ENCODE measurements at regions not wholly inside any gene's neighbourhood (a gene's known extent, or its start where the extent isn't known, plus 50 kb on each side); places are given as distances from the start of the nearest gene placed in this dataset.
A peak's percentile ranks its signal among the peaks of the same experiment; 100 is the strongest.

DNA sequence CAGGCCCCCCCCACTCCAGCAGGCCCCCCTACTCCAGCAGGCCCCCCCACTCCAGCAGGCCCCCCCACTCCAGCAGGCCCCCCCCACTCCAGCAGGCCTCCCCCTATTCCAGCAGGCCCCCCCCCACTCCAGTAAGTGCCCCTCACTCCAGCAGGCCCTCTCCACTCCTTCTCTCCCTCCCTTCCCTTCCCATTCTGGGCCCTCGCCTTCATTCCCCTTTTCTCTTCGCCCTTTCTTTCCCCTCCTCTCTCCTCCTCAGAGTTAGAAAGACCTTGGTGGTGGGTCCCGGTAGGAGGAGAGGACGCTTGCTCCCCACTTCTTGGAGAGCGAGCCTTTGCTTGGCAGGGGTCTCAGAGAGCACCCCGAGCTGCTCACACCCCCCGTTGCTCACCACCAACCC, 177.0 kb upstream of the TNRC6C start:
- DNase-seq (peak in 1 of 5 donors; percentile 15), ATAC-seq (no peak)
- 82 to 92% (median 89%) methylated on average over 7 of the region's 7 CpGs for WGBS, 4 donors
- Histone ChIP-seq H3K36me3 (no peaks in the 10 kb centered on the region), H3K27ac (no peak overlapping the region), H3K4me1 (peaks cover 0 to 29% (median 21%) of the 10 kb centered on the region in 12 donors), H3K4me3 (no peak overlapping the region), H3K27me3 (no peaks in the 10 kb centered on the region), H3K9me3 (no peaks in the 10 kb centered on the region)
- TF ChIP-seq POLR2A (IDR thresholded peaks at IDR 0.05) = no peak
- TF ChIP-seq, protein P1, sequence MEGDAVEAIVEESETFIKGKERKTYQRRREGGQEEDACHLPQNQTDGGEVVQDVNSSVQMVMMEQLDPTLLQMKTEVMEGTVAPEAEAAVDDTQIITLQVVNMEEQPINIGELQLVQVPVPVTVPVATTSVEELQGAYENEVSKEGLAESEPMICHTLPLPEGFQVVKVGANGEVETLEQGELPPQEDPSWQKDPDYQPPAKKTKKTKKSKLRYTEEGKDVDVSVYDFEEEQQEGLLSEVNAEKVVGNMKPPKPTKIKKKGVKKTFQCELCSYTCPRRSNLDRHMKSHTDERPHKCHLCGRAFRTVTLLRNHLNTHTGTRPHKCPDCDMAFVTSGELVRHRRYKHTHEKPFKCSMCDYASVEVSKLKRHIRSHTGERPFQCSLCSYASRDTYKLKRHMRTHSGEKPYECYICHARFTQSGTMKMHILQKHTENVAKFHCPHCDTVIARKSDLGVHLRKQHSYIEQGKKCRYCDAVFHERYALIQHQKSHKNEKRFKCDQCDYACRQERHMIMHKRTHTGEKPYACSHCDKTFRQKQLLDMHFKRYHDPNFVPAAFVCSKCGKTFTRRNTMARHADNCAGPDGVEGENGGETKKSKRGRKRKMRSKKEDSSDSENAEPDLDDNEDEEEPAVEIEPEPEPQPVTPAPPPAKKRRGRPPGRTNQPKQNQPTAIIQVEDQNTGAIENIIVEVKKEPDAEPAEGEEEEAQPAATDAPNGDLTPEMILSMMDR (IDR thresholded peaks at IDR 0.05) = no peak
- intact Hi-C loops (cut with DNase I) = loop anchor here in 1 of 10 donors (10.0 kb wide), 1 partner anchor 113 kb away; no protein-coding TSS in a partner anchor

DNA sequence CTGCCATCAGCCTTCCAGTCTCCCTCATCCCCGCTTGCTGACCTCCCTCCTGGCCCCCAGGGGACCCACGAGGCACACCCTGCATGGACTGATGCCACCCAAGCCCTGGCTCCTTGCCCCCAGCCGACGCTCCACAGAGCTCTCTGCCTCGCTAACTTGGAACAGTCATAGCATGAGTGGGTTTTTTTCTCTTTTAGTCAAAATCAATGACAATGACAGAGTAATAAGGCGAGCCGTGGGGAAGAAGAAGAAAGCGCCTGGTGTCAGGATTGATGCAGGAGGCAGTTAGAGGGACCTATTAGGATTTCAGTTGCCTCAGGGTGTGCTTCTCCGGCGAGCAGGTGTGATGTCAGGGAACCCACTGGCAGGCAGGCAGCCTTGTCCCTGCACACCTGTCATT, 176.3 kb upstream of the TNRC6C start:
- intact Hi-C loops (cut with DNase I) = loop anchor here in 1 of 10 donors (10.0 kb wide), 1 partner anchor 113 kb away; no protein-coding TSS in a partner anchor
- Histone ChIP-seq H3K27me3 (no peaks in the 10 kb centered on the region), H3K9me3 (no peaks in the 10 kb centered on the region), H3K27ac (no peak overlapping the region), H3K4me1 (peaks cover 0 to 29% (median 21%) of the 10 kb centered on the region in 12 donors), H3K36me3 (no peaks in the 10 kb centered on the region), H3K4me3 (no peak overlapping the region)
- ATAC-seq (no peak), DNase-seq (no peak)
- TF ChIP-seq, protein P1 (IDR thresholded peaks at IDR 0.05) = no peak
- no peak for TF ChIP-seq POLR2A (IDR thresholded peaks at IDR 0.05)
- WGBS, 4 donors = 83 to 92% (median 86%) methylated on average over 9 to 10 of the region's 10 CpGs

DNA sequence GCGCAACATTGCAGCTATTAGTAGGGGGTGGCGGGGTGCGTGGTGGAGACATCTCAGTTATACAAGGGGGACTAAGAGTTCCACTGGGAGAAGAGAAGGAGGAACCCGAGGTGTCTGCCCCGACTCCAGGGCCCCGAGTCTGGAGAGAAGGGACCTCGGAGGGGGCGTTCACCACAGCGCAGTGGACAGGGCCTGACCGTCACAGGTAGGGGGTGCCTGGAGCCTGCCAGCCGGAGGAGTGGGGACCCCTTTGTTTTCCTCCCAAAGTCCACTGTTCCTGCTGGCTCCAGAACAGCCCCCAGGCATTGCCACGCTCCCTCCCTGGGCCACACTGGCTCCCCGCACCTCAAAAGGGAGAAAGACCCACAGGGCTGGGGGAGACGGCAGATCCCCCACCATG, 175.9 kb upstream of the TNRC6C start:
- Histone ChIP-seq H3K27me3 (no peaks in the 10 kb centered on the region), H3K4me1 (peaks cover 0 to 29% (median 21%) of the 10 kb centered on the region in 12 donors), H3K9me3 (no peaks in the 10 kb centered on the region), H3K36me3 (no peaks in the 10 kb centered on the region), H3K4me3 (no peak overlapping the region), H3K27ac (no peak overlapping the region)
- DNase-seq = no peak
- TF ChIP-seq, protein P1 (IDR thresholded peaks at IDR 0.05) = no peak
- TF ChIP-seq POLR2A (IDR thresholded peaks at IDR 0.05) = no peak
- WGBS, 4 donors = 90 to 92% (median 91%) methylated on average over 14 of the region's 14 CpGs
- intact Hi-C loops (cut with DNase I) = loop anchor here in 1 of 10 donors (10.0 kb wide), 1 partner anchor 112 kb away; no protein-coding TSS in a partner anchor
- ATAC-seq = no peak

DNA sequence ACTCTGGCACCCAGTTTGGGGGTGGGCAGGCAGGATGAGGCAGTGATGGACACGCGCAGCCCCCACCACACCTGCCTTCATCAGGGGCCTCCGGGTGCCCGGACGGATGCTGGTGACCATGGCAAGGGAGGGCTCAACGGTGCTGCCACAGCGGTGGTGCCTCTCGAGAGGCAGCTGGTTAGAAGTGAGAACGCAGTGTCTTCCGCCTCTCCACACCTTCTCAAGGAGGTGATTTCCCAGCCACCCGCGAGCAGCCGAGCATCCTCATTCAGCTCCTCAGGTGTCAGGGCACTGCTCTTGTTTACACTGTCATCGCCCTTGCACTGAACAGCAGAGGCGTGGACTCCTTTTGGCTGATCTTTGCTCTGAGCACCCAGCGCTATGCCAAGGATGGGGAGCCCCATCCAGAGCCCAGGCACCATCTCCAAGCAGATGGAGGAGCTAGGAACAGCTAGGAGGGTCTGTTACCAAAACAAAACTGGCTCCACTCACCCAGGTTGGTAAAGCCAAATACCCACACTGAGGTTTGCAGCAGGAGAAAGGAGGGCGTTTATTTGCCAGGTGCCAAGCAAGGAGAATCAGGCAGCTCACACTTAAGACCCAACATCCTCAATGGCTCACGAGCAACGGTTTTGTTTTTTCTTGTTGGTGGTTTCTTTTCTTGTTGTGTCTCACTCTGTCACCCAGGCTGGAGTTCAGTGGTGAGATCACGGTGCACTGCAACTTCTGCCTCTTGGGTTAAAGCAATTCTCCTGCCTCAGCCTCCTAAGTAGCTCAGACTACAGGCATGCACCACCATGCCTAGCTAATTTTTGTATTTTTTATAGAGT, 174.3 kb upstream of the TNRC6C start:
- peak overlapping the region in 1 of 12 donors; percentile 62 for H3K27ac ChIP-seq
- intact Hi-C loops (cut with DNase I) = loop anchor here in 1 of 10 donors (10.0 kb wide), 1 partner anchor 111 kb away; no protein-coding TSS in a partner anchor
- ATAC-seq = no peak
- H3K9me3 ChIP-seq = no peaks in the 10 kb centered on the region
- no peaks in the 10 kb centered on the region for H3K27me3 ChIP-seq
- no peak overlapping the region for H3K4me3 ChIP-seq
- WGBS, 4 donors = 72 to 90% (median 86%) methylated on average over 10 to 20 of the region's 20 CpGs
- no peak for DNase-seq
- TF ChIP-seq, protein P1 (IDR thresholded peaks at IDR 0.05) = no peak
- no peak for TF ChIP-seq POLR2A (IDR thresholded peaks at IDR 0.05)
- H3K4me1 ChIP-seq = peaks cover 0 to 17% (median 13%) of the 10 kb centered on the region in 12 donors
- no peaks in the 10 kb centered on the region for H3K36me3 ChIP-seq
